Posterior vena cava (tissue), 2 donors: ENCODE measurements at regions not wholly inside any gene's neighbourhood (a gene's known extent, or its start where the extent isn't known, plus 50 kb on each side); places are given as distances from the start of the nearest gene placed in this dataset.
"Not testable (repeated sequence)": the region's sequence is repeated elsewhere in the genome, so short reads cannot be mapped to it uniquely, and the experiment has no call there.

Experiments
- DNase-seq: peaks from one replicate; pipeline ENCODE4 v3.0.0-alpha.2; 2020; ENCODE audit warnings: low spot score
- intact Hi-C, 2 donors: fragments of 100-400 bp; cut with DNase I; formaldehyde crosslinking; loops; one replicate each; pipeline versions ENCODE4 v1.14.1 to v1.14.2; 2022 to 2023
- donor health status: DM: yes; HTN: yes; CAD: no.
- donor health status: DM: yes; HTN: yes; CAD: no.

- intact Hi-C loops, result no loop called here
- no peak for DNase-seq
Measured at GRCh38 chr5:158007336-158007735, 148.4 kb upstream of the CLINT1 start.

GRCh38 chr5:157999696-158000095 is 140.8 kb upstream of the CLINT1 start:
- DNase-seq, result no peak
- intact Hi-C loops, result loop anchor here (5.0 to 10.0 kb wide), 2 partner anchors 177 to 185 kb away; no protein-coding TSS in a partner anchor

- no peak for DNase-seq
- intact Hi-C loops, result loop anchor here (2.0 to 10.0 kb wide), 3 partner anchors 176 to 235 kb away; no protein-coding TSS in a partner anchor
Measured at GRCh38 chr5:157997991-157998504, 139.1 kb upstream of the CLINT1 start.

GRCh38 chr5:157994906-157995519 is 136.1 kb upstream of the CLINT1 start:
- intact Hi-C loops, result loop anchor here (5.0 to 10.0 kb wide), 2 partner anchors 173 to 180 kb away; no protein-coding TSS in a partner anchor
- peak; percentile 82 for DNase-seq

- intact Hi-C loops, result loop anchor here in 1 of 2 donors (10.0 kb wide), 1 partner anchor 179 kb away; no protein-coding TSS in a partner anchor
- no peak for DNase-seq
Measured at GRCh38 chr5:157993986-157994691, 135.2 kb upstream of the CLINT1 start.

- DNase-seq, result no peak
- intact Hi-C loops, result loop anchor here in 1 of 2 donors (10.0 kb wide), 1 partner anchor 178 kb away; no protein-coding TSS in a partner anchor
Measured at GRCh38 chr5:157993201-157993600, 134.3 kb upstream of the CLINT1 start.

- DNase-seq, result no peak
- intact Hi-C loops, result loop anchor here in 1 of 2 donors (10.0 kb wide), 1 partner anchor 176 kb away; no protein-coding TSS in a partner anchor
Measured at GRCh38 chr5:157990583-157991181, 131.7 kb upstream of the CLINT1 start.

GRCh38 chr5:157989296-157989695 is 130.4 kb upstream of the CLINT1 start:
- intact Hi-C loops, result no loop called here

GRCh38 chr5:157987259-157987658 is 128.3 kb upstream of the CLINT1 start:
- no peak for DNase-seq
- intact Hi-C loops, result no loop called here

More at GRCh38 chr5:157989296-157989695, 130.4 kb upstream of the CLINT1 start:
- no peak for DNase-seq

GRCh38 chr5:157986431-157986990 is 127.6 kb upstream of the CLINT1 start:
- intact Hi-C loops, result no loop called here
- DNase-seq, result no peak

- intact Hi-C loops, result no loop called here
- no peak for DNase-seq
Measured at GRCh38 chr5:157984611-157985010, 125.7 kb upstream of the CLINT1 start.

- intact Hi-C loops, result no loop called here
- DNase-seq, result no peak
Measured at GRCh38 chr5:157983906-157984551, 125.1 kb upstream of the CLINT1 start.

GRCh38 chr5:157978061-157978460 is 119.1 kb upstream of the CLINT1 start:
- intact Hi-C loops, result no loop called here
- DNase-seq, result no peak

- DNase-seq, result no peak
- intact Hi-C loops, result no loop called here
Measured at GRCh38 chr5:157976429-157976828, 117.5 kb upstream of the CLINT1 start.

- DNase-seq, result no peak
- intact Hi-C loops, result no loop called here
Measured at GRCh38 chr5:157972579-157972978, 113.6 kb upstream of the CLINT1 start.

- no peak for DNase-seq
Measured at GRCh38 chr5:157971571-157972216, 112.7 kb upstream of the CLINT1 start.

GRCh38 chr5:157968570-157968969 is 109.6 kb upstream of the CLINT1 start:
- DNase-seq, intact Hi-C loops: not testable (repeated sequence)

More at GRCh38 chr5:157971571-157972216, 112.7 kb upstream of the CLINT1 start:
- intact Hi-C loops, result no loop called here

- no peak for DNase-seq
- intact Hi-C loops, result no loop called here
Measured at GRCh38 chr5:157965989-157966388, 107.0 kb upstream of the CLINT1 start.
